ENCODE measurements at regions not wholly inside any gene's neighbourhood (a gene's known extent, or its start where the extent isn't known, plus 50 kb on each side); places are given as distances from the start of the nearest gene placed in this dataset.

- no peak overlapping the region for H3K4me3 ChIP-seq (ENCODE audit: low read depth, low read length)
- ChIA-PET POLR2A (no interaction called here), CTCF (no interaction called here)
- TF ChIP-seq CTCF (IDR thresholded peaks at IDR 0.05; ENCODE audit: insufficient read depth, low read length, missing control alignments): no peak
- DNase-seq (ENCODE audit: low read depth, low spot score): no peak
Measured at GRCh38 chr5:93236807-93237421, 344.1 kb downstream of the NR2F1-AS1 start.

- TF ChIP-seq CTCF (IDR thresholded peaks at IDR 0.05; ENCODE audit: insufficient read depth, low read length, missing control alignments): no peak
- no peak overlapping the region for H3K4me3 ChIP-seq (ENCODE audit: low read depth, low read length)
- ChIA-PET CTCF (no interaction called here), POLR2A (no interaction called here)
- DNase-seq (ENCODE audit: low read depth, low spot score): no peak
Measured at GRCh38 chr5:93235761-93236160, 345.3 kb downstream of the NR2F1-AS1 start.

GRCh38 chr5:93226202-93226735, 354.8 kb downstream of the NR2F1-AS1 start:
- POLR2A ChIA-PET: no interaction called here
- TF ChIP-seq CTCF (IDR thresholded peaks at IDR 0.05; ENCODE audit: insufficient read depth, low read length, missing control alignments): no peak
- CTCF ChIA-PET: no interaction called here
- no peak for DNase-seq (ENCODE audit: low read depth, low spot score)
- no peak overlapping the region for H3K4me3 ChIP-seq (ENCODE audit: low read depth, low read length)

GRCh38 chr5:93225748-93226147, 355.3 kb downstream of the NR2F1-AS1 start:
- TF ChIP-seq CTCF (IDR thresholded peaks at IDR 0.05; ENCODE audit: insufficient read depth, low read length, missing control alignments): no peak
- DNase-seq (ENCODE audit: low read depth, low spot score): no peak
- H3K4me3 ChIP-seq (ENCODE audit: low read depth, low read length): no peak overlapping the region
- ChIA-PET CTCF (no interaction called here), POLR2A (no interaction called here)

GRCh38 chr5:93224624-93225023, 356.4 kb downstream of the NR2F1-AS1 start:
- TF ChIP-seq CTCF (IDR thresholded peaks at IDR 0.05; ENCODE audit: insufficient read depth, low read length, missing control alignments): no peak
- ChIA-PET POLR2A (no interaction called here), CTCF (no interaction called here)
- H3K4me3 ChIP-seq (ENCODE audit: low read depth, low read length): no peak overlapping the region
- DNase-seq (ENCODE audit: low read depth, low spot score): no peak

- TF ChIP-seq CTCF (IDR thresholded peaks at IDR 0.05; ENCODE audit: insufficient read depth, low read length, missing control alignments): no peak
- POLR2A ChIA-PET: no interaction called here
- H3K4me3 ChIP-seq (ENCODE audit: low read depth, low read length): no peak overlapping the region
- DNase-seq (ENCODE audit: low read depth, low spot score): no peak
- CTCF ChIA-PET: interaction anchor here (1.2 kb wide), 1 partner anchor 9 kb away, joined by 4 read pairs; no protein-coding TSS in a partner anchor
Measured at GRCh38 chr5:93221773-93222172, 359.2 kb downstream of the NR2F1-AS1 start.

Measured in AG04449 (cell line).